PFSK-1 (cell line): ENCODE measurements at regions not wholly inside any gene's neighbourhood (a gene's known extent, or its start where the extent isn't known, plus 50 kb on each side); places are given as distances from the start of the nearest gene placed in this dataset.

Experiments
- FOXP2 ChIP-seq: optimal IDR thresholded peaks from 2 replicates; pipeline ENCODE3; 2011; ENCODE audit warnings: borderline replicate concordance, control low read depth, inconsistent platforms; ENCODE audit not compliant: insufficient read depth; ENCODE audit errors: extremely low read length, extremely low read depth
- POLR2AphosphoS5 ChIP-seq: IDR thresholded peaks from 2 replicates; pipeline ENCODE4 v1.6.1; 2012; ENCODE audit warnings: low read depth, mild to moderate bottlenecking, control low read depth, low read length, moderate library complexity
- SIN3A ChIP-seq: IDR thresholded peaks from 2 replicates; pipeline ENCODE4 v1.6.1; 2012; ENCODE audit warnings: mild to moderate bottlenecking, low read length, moderate library complexity, borderline replicate concordance; ENCODE audit not compliant: insufficient read depth
- TAF1 ChIP-seq: IDR thresholded peaks from 2 replicates; pipeline ENCODE4 v1.6.1; 2012; ENCODE audit warnings: low read length, control low read depth, borderline replicate concordance; ENCODE audit not compliant: insufficient read depth
- TF ChIP-seq, protein P1 (sequence below), 2 experiments: IDR thresholded peaks; 2 replicates each; pipeline versions ENCODE4 v1.6.1 to v1.8.0; 2011 to 2012; ENCODE audit warnings: low read depth in 2 of 2, low read length in 2 of 2, control low read depth in 1 of 2, inconsistent platforms in 1 of 2, mild to moderate bottlenecking in 1 of 2, moderate library complexity in 1 of 2; ENCODE audit not compliant: insufficient read depth in 1 of 2

DNA sequence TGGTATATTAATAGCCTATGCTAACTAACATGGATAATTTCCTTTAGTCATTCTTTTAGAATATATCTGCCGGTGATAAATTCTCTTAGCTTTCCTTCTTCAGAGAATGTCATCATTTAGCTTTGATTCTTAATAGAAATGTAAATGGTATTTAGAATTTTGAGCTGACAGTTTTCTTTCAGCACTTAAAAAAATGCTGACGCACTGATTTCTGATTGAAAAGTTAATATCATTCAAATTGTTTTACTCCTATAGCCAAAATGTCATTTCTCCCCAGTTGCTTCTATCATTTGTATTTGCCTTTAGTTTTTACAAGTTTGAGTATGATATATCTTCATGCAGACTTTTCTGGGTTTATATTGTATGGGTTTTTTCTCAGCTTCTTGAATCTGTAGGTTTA lies 668.0 kb downstream of the LTN1 start:
- TF ChIP-seq, protein P1, sequence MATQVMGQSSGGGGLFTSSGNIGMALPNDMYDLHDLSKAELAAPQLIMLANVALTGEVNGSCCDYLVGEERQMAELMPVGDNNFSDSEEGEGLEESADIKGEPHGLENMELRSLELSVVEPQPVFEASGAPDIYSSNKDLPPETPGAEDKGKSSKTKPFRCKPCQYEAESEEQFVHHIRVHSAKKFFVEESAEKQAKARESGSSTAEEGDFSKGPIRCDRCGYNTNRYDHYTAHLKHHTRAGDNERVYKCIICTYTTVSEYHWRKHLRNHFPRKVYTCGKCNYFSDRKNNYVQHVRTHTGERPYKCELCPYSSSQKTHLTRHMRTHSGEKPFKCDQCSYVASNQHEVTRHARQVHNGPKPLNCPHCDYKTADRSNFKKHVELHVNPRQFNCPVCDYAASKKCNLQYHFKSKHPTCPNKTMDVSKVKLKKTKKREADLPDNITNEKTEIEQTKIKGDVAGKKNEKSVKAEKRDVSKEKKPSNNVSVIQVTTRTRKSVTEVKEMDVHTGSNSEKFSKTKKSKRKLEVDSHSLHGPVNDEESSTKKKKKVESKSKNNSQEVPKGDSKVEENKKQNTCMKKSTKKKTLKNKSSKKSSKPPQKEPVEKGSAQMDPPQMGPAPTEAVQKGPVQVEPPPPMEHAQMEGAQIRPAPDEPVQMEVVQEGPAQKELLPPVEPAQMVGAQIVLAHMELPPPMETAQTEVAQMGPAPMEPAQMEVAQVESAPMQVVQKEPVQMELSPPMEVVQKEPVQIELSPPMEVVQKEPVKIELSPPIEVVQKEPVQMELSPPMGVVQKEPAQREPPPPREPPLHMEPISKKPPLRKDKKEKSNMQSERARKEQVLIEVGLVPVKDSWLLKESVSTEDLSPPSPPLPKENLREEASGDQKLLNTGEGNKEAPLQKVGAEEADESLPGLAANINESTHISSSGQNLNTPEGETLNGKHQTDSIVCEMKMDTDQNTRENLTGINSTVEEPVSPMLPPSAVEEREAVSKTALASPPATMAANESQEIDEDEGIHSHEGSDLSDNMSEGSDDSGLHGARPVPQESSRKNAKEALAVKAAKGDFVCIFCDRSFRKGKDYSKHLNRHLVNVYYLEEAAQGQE (IDR thresholded peaks at IDR 0.05; ENCODE audit: insufficient read depth in 1 of 2, low read depth in 2 of 2, low read length in 2 of 2): no peak
- TF ChIP-seq POLR2AphosphoS5 (no peak), SIN3A (no peak), TAF1 (no peak), FOXP2 (no peak)
